ENCODE measurements at regions not wholly inside any gene's neighbourhood (a gene's known extent, or its start where the extent isn't known, plus 50 kb on each side); places are given as distances from the start of the nearest gene placed in this dataset.
"Not testable (repeated sequence)": the region's sequence is repeated elsewhere in the genome, so short reads cannot be mapped to it uniquely, and the experiment has no call there.

DNA sequence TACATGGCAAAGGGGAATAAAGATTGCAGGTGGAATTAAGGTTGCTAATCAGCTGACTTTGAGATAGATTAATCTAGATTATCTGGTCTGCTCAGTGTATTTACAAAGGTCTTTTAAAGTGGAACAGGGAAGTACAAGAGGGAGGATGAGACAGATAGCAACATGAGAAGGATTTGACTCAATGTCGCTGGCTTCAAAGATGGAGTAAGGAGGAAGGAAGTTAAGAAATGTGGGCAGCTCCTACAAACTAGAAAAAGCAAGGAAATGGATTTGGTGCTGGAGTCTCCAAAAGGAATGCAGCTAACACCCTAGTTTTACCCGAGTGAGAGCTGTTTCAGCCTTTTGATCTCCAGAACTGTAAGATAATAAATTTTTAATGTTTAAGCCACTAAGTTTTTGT is 180.7 kb upstream of the TTC14 start:
- Mint-ChIP-seq H3K27me3 (no peaks in the 10 kb centered on the region), H3K27ac (no peak overlapping the region), H3K9me3 (ENCODE audit: insufficient read depth) (peaks cover 2% of the 10 kb centered on the region), H3K4me1 (no peaks in the 10 kb centered on the region), H3K4me3 (no peak overlapping the region)
- H3K4me2 ChIP-seq (replicated peaks; ENCODE audit: low read depth, low read length, poor library complexity, severe bottlenecking): no peak overlapping the region
- DNase-seq (no peak), ATAC-seq (ENCODE audit: low read depth) (no peak)
- H2AFZ ChIP-seq (ENCODE audit: insufficient read depth, low read depth, low read length, poor library complexity, severe bottlenecking): no peak overlapping the region
- H3K36me3 ChIP-seq (replicated peaks in 1 of 2; ENCODE audit: control extremely low read depth in 1 of 2, control insufficient read depth in 1 of 2, extremely low read depth in 1 of 2, insufficient read depth in 2 of 2, low read length in 1 of 2): no peaks in the 10 kb centered on the region
- no peak overlapping the region for H3K9ac ChIP-seq (ENCODE audit: low read length)
- H3K27ac ChIP-seq (ENCODE audit: low read length in 2 of 2): no peak overlapping the region
- H3K27me3 ChIP-seq (replicated peaks in 1 of 4; ENCODE audit: control extremely low read depth in 1 of 4, control insufficient read depth in 3 of 4, insufficient read depth in 4 of 4, low read length in 3 of 4): no peaks in the 10 kb centered on the region
- H3K9me3 ChIP-seq (ENCODE audit: control extremely low read depth in 1 of 3, control insufficient read depth in 2 of 3, insufficient read depth in 1 of 3, low read length in 2 of 3): no peaks in the 10 kb centered on the region
- H3K4me1 ChIP-seq (ENCODE audit: control insufficient read depth in 2 of 2, insufficient read depth in 2 of 2, low read length in 2 of 2): no peaks in the 10 kb centered on the region
- TF ChIP-seq EZH2 (IDR thresholded peaks at IDR 0.05; ENCODE audit: borderline replicate concordance, insufficient read depth, low read depth, low read length, poor library complexity, severe bottlenecking): no peak
- TF ChIP-seq, protein P1, sequence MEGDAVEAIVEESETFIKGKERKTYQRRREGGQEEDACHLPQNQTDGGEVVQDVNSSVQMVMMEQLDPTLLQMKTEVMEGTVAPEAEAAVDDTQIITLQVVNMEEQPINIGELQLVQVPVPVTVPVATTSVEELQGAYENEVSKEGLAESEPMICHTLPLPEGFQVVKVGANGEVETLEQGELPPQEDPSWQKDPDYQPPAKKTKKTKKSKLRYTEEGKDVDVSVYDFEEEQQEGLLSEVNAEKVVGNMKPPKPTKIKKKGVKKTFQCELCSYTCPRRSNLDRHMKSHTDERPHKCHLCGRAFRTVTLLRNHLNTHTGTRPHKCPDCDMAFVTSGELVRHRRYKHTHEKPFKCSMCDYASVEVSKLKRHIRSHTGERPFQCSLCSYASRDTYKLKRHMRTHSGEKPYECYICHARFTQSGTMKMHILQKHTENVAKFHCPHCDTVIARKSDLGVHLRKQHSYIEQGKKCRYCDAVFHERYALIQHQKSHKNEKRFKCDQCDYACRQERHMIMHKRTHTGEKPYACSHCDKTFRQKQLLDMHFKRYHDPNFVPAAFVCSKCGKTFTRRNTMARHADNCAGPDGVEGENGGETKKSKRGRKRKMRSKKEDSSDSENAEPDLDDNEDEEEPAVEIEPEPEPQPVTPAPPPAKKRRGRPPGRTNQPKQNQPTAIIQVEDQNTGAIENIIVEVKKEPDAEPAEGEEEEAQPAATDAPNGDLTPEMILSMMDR (IDR thresholded peaks at IDR 0.05): no peak
- intact Hi-C loops (cut with micrococcal nuclease): no loop called here
- WGBS (ENCODE audit: insufficient coverage): 55% methylated on average over 1 of the region's 2 CpGs
- POLR2A ChIA-PET: no interaction called here
- H4K20me1 ChIP-seq (ENCODE audit: control insufficient read depth, insufficient read depth, low read length, poor library complexity, severe bottlenecking): no peaks in the 10 kb centered on the region
- CTCF ChIA-PET: no interaction called here
- no peaks in the 10 kb centered on the region for H3K79me2 ChIP-seq (ENCODE audit: control insufficient read depth, insufficient read depth, low read length)
- H3K4me3 ChIP-seq (ENCODE audit: control extremely low read depth in 1 of 5, extremely low read depth in 1 of 5, insufficient read depth in 1 of 5, low read depth in 2 of 5, low read length in 4 of 5): no peak overlapping the region

DNA sequence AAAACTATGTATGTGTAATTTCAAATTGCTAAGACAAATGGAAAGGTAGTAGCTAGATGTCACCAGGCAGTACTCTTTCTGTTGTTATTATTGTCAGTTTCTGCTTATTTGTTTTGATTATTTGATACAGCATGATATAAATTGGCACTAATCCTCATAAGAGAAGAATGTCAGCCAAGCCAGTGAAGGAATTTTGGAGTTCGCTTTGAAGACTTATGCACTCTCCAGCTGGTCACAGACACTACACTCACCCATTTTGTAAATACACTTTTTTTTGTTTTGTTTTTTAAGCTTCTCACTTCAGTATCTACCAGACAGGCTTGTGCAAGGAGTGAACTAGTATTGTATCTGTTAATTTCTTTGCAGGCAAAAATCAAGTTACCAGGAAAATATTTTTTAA is 180.2 kb upstream of the TTC14 start:
- H3K9me3 Mint-ChIP-seq (ENCODE audit: insufficient read depth): peaks cover 2% of the 10 kb centered on the region
- no peaks in the 10 kb centered on the region for H3K36me3 ChIP-seq (replicated peaks in 1 of 2; ENCODE audit: control extremely low read depth in 1 of 2, control insufficient read depth in 1 of 2, extremely low read depth in 1 of 2, insufficient read depth in 2 of 2, low read length in 1 of 2)
- H3K4me1 ChIP-seq (ENCODE audit: control insufficient read depth in 2 of 2, insufficient read depth in 2 of 2, low read length in 2 of 2): no peaks in the 10 kb centered on the region
- no peak overlapping the region for H2AFZ ChIP-seq (ENCODE audit: insufficient read depth, low read depth, low read length, poor library complexity, severe bottlenecking)
- no CpG with 5 or more reads among the region's 1 CpG for WGBS (ENCODE audit: insufficient coverage)
- no peaks in the 10 kb centered on the region for H3K9me3 ChIP-seq (ENCODE audit: control extremely low read depth in 1 of 3, control insufficient read depth in 2 of 3, insufficient read depth in 1 of 3, low read length in 2 of 3)
- no peaks in the 10 kb centered on the region for H3K79me2 ChIP-seq (ENCODE audit: control insufficient read depth, insufficient read depth, low read length)
- ChIA-PET POLR2A (no interaction called here), CTCF (no interaction called here)
- intact Hi-C loops (cut with micrococcal nuclease): no loop called here
- ATAC-seq (ENCODE audit: low read depth) (no peak), DNase-seq (no peak)
- no peak overlapping the region for H3K4me3 ChIP-seq (ENCODE audit: control extremely low read depth in 1 of 5, extremely low read depth in 1 of 5, insufficient read depth in 1 of 5, low read depth in 2 of 5, low read length in 4 of 5)
- H4K20me1 ChIP-seq (ENCODE audit: control insufficient read depth, insufficient read depth, low read length, poor library complexity, severe bottlenecking): no peaks in the 10 kb centered on the region
- H3K4me3 Mint-ChIP-seq: no peak overlapping the region
- no peaks in the 10 kb centered on the region for H3K4me1 Mint-ChIP-seq
- H3K9ac ChIP-seq (ENCODE audit: low read length): no peak overlapping the region
- H3K27ac ChIP-seq (ENCODE audit: low read length in 2 of 2): no peak overlapping the region
- TF ChIP-seq EZH2 (IDR thresholded peaks at IDR 0.05; ENCODE audit: borderline replicate concordance, insufficient read depth, low read depth, low read length, poor library complexity, severe bottlenecking): no peak
- TF ChIP-seq, protein P1 (IDR thresholded peaks at IDR 0.05): no peak
- H3K27me3 Mint-ChIP-seq: no peaks in the 10 kb centered on the region
- no peak overlapping the region for H3K27ac Mint-ChIP-seq
- H3K4me2 ChIP-seq (replicated peaks; ENCODE audit: low read depth, low read length, poor library complexity, severe bottlenecking): no peak overlapping the region
- no peaks in the 10 kb centered on the region for H3K27me3 ChIP-seq (replicated peaks in 1 of 4; ENCODE audit: control extremely low read depth in 1 of 4, control insufficient read depth in 3 of 4, insufficient read depth in 4 of 4, low read length in 3 of 4)

DNA sequence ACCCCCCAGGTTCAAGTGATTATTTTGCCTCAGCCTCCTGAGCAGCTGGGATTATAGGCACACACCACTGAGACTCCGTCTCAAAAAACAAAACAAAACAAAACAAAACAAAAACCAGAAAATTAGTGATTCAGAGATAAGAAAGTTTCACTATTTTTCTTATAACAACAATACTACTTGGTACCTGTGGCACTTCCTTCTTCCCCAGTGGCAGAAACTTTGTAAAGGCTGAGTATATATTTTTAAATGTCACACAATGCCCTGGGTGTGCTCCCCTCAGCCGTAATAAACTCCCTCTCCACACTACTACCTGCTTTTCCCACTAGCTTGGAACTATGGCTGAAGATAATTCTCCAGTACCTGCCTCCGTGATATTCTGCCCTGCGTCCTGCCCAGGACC is 177.7 kb upstream of the TTC14 start:
- DNase-seq; intact Hi-C loops (cut with micrococcal nuclease): not testable (repeated sequence)
- WGBS (ENCODE audit: insufficient coverage): 79% methylated on average over 3 of the region's 4 CpGs

More for the DNA sequence above, 177.7 kb upstream of the TTC14 start:
- H3K4me3 ChIP-seq (ENCODE audit: control extremely low read depth in 1 of 5, extremely low read depth in 1 of 5, insufficient read depth in 1 of 5, low read depth in 2 of 5, low read length in 4 of 5); H3K27ac ChIP-seq (ENCODE audit: low read length in 2 of 2); H3K9ac ChIP-seq (ENCODE audit: low read length); POLR2A ChIA-PET; H3K4me3 Mint-ChIP-seq; ATAC-seq (ENCODE audit: low read depth); H3K4me1 ChIP-seq (ENCODE audit: control insufficient read depth in 2 of 2, insufficient read depth in 2 of 2, low read length in 2 of 2); H3K27me3 ChIP-seq (replicated peaks in 1 of 4; ENCODE audit: control extremely low read depth in 1 of 4, control insufficient read depth in 3 of 4, insufficient read depth in 4 of 4, low read length in 3 of 4); H3K4me2 ChIP-seq (replicated peaks; ENCODE audit: low read depth, low read length, poor library complexity, severe bottlenecking); H3K36me3 ChIP-seq (replicated peaks in 1 of 2; ENCODE audit: control extremely low read depth in 1 of 2, control insufficient read depth in 1 of 2, extremely low read depth in 1 of 2, insufficient read depth in 2 of 2, low read length in 1 of 2); H3K4me1 Mint-ChIP-seq; H3K9me3 Mint-ChIP-seq (ENCODE audit: insufficient read depth); H2AFZ ChIP-seq (ENCODE audit: insufficient read depth, low read depth, low read length, poor library complexity, severe bottlenecking); H4K20me1 ChIP-seq (ENCODE audit: control insufficient read depth, insufficient read depth, low read length, poor library complexity, severe bottlenecking); H3K79me2 ChIP-seq (ENCODE audit: control insufficient read depth, insufficient read depth, low read length); CTCF ChIA-PET; H3K27ac Mint-ChIP-seq; H3K27me3 Mint-ChIP-seq; H3K9me3 ChIP-seq (ENCODE audit: control extremely low read depth in 1 of 3, control insufficient read depth in 2 of 3, insufficient read depth in 1 of 3, low read length in 2 of 3): not testable (repeated sequence)
